ENCODE measurements at regions not wholly inside any gene's neighbourhood (a gene's known extent, or its start where the extent isn't known, plus 50 kb on each side); places are given as distances from the start of the nearest gene placed in this dataset.

GRCh38 chr3:180325958-180326357 lies 276.0 kb upstream of the TTC14 start:
- no peak overlapping the region for H3K27ac ChIP-seq

GRCh38 chr3:180329187-180329586 lies 272.8 kb upstream of the TTC14 start:
- no peak overlapping the region for H3K4me3 ChIP-seq
- H3K27ac ChIP-seq = no peak overlapping the region

More at GRCh38 chr3:180325958-180326357, 276.0 kb upstream of the TTC14 start:
- no peak overlapping the region for H3K4me3 ChIP-seq

DNA sequence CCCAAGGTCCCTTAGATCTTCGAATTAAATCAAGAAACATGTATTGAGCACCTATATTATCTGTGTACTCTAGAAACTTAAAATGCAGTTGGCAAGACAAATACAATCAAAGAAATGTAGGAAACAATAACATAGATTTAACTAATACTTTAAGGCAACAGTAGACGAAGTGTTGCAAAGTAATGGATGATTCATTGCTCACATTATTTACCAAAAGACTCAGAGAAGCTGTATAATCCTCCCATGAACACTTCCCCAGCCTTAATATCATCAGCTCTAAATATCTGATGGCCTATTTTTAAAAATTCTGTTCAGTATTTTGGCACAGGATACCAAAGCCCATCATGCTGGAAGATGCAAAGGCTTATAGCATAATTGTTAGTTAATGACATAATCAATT lies 272.1 kb upstream of the TTC14 start:
- Histone ChIP-seq H3K27ac (no peak overlapping the region), H3K4me3 (no peak overlapping the region)

DNA sequence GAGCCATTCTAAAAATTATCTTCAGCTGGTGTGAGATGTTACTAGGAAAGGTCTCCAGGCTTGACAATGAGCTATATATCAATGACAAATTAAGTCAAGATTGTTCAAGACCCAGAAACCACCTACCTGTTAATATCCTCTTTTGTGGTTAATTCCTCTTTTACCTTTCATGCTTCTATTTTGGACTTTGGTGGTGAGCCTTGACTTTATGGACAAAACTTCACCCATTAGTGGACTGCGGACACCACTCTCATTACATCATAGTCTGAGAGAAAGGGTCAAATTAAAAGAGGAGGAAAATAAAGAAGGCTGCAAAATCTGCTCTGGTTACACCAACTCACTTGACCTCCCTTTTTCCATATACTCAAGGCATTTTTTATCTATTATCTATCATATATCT lies 271.5 kb upstream of the TTC14 start:
- no peak overlapping the region for H3K4me3 ChIP-seq

DNA sequence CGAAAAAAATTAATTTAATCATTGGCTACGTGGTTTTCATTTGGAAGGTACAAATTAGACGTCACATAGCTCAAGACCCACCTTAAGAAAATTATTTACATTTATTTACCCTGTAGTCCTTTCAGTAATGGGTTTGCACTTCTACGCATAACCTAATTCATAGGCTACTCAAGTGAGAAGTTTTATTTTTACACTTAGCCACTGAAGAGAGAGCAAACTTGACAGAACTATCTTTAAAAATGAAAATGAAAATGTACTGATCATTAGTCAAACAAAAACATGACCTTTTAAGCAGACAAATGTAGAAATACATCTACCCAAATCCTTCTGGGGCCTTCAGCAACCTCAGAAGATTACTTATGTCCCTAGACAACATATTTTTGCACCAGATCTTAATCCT lies 269.4 kb upstream of the TTC14 start:
- Histone ChIP-seq H3K27ac (no peak overlapping the region), H3K4me3 (no peak overlapping the region)

More for the DNA sequence above, 271.5 kb upstream of the TTC14 start:
- no peak overlapping the region for H3K27ac ChIP-seq

GRCh38 chr3:180335050-180335449 lies 266.9 kb upstream of the TTC14 start:
- Histone ChIP-seq H3K4me3 (no peak overlapping the region), H3K27ac (no peak overlapping the region)

DNA sequence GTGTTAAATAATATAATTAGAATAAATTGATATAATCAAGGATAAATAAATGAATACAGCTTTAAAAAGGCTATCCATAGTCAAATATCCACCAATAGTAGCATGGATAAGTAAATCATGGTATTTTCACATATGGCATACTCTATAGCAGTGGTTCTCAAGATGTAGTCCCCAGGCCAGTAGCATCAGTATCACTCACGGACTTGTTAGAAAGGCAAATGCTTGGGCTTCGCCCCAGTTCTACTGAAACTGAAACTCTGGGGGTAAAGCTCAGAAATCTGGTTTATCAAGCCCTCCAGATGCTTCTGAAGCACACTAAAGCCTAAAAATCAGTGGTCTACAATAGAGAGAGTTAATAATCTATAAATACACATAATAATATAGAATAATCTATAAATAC lies 261.6 kb upstream of the TTC14 start:
- Histone ChIP-seq H3K4me3 (no peak overlapping the region), H3K27ac (no peak overlapping the region)

DNA sequence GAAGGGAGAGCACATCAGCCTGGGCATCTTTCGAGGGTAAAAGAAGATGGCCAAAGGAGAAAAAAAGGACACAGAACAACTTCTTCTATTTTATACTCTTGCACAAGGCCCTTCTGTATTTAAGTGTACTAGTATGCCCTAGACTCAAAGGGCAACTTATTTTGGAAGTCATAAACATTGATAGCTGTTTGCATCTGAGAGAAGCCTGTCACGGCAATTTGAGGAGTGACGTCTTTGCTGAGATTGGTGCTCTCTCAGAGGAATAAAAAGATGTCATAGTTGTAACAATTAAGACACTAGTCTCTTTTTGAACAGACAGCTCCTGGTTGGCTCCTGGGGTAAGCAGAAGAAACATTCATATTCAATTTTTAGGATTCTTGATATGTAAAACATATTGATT lies 260.4 kb upstream of the TTC14 start:
- Histone ChIP-seq H3K4me3 (no peak overlapping the region), H3K27ac (no peak overlapping the region)

- no peak overlapping the region for H3K4me3 ChIP-seq
- no peak overlapping the region for H3K27ac ChIP-seq
Observed at GRCh38 chr3:180351601-180352000, 250.4 kb upstream of the TTC14 start.

DNA sequence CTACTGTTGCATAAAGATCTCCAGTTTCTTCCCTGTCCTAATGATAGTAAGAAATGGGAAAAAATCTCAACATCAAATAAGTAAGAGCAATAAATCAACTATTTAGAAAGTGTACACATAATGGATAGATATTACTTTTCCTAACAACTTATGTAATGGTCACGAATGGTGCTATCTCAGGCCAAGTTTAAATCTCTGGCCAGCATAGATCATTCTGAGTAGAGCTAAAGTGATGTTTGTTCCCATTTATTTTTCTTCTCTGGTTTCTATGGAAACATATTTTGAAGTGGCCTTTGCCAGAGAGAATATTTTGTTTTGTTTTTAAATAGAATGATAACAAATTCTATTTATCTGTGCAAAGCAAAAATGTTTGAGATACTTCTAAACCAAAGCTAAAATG lies 249.7 kb upstream of the TTC14 start:
- Histone ChIP-seq H3K27ac (no peak overlapping the region), H3K4me3 (no peak overlapping the region)

GRCh38 chr3:180354214-180354613 lies 247.7 kb upstream of the TTC14 start:
- no peak overlapping the region for H3K27ac ChIP-seq
- H3K4me3 ChIP-seq = no peak overlapping the region

DNA sequence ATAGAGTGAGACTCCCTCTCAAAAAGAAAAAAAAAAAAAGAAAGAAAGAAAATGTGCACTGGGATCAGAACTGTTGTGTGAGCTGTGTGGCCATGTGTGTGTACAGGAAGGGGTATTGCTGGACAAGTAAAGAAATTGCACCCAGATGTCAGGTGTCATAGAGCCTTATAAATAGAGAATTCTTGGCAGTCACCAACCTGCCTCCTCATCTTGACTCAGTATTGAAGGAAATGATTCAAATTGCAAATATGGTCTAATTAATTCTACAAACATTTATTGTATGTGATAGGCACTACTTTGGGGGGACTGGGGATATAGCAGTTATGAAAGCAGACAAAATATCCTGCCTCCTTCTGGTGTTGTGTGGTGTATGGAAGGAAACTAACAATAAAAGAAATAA lies 243.8 kb upstream of the TTC14 start:
- H3K27ac ChIP-seq = no peak overlapping the region
- H3K4me3 ChIP-seq = no peak overlapping the region

- Histone ChIP-seq H3K27ac (no peak overlapping the region), H3K4me3 (no peak overlapping the region)
Observed at GRCh38 chr3:180359061-180359952, 242.7 kb upstream of the TTC14 start.

DNA sequence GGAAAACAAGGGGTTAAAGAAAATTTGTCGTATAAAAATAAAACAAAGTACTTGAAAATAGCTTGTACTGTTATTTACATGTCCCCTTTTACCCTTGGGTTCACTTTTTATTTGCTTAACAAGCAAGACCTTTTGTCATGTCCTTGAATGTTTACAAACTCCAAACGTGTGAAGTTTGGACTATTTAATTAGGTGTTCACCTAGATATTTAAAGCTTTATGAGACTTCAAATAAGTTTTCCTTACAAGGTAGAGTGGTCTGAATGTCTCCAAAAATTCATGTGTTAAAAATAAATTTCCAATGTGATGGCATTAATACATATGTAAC lies 242.0 kb upstream of the TTC14 start:
- no peak overlapping the region for H3K4me3 ChIP-seq
- no peak overlapping the region for H3K27ac ChIP-seq

DNA sequence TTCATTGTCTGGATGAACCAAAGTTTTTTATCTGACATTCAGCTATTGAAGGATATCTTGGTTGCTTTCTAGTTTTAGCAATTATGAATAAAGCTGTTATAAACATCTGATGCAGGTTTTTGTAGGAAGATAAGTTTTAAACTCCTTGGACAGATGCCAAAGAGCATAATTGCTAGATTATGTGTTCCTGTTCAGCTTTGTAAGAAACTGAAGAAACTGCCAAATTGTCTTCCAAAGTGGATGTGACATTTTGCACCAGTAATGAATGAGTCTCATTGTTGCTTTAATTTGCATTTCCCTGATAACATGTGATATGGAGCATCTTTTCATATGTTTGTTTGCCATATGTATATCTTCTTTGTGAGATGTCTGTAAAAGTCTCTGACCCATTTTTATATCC lies 239.9 kb upstream of the TTC14 start:
- Histone ChIP-seq H3K4me3 (no peak overlapping the region), H3K27ac (no peak overlapping the region)

GRCh38 chr3:180375831-180376230 lies 226.1 kb upstream of the TTC14 start:
- H3K27ac ChIP-seq = no peak overlapping the region
- no peak overlapping the region for H3K4me3 ChIP-seq

- Histone ChIP-seq H3K27ac (no peak overlapping the region), H3K4me3 (no peak overlapping the region)
Observed at GRCh38 chr3:180378496-180378895, 223.5 kb upstream of the TTC14 start.

DNA sequence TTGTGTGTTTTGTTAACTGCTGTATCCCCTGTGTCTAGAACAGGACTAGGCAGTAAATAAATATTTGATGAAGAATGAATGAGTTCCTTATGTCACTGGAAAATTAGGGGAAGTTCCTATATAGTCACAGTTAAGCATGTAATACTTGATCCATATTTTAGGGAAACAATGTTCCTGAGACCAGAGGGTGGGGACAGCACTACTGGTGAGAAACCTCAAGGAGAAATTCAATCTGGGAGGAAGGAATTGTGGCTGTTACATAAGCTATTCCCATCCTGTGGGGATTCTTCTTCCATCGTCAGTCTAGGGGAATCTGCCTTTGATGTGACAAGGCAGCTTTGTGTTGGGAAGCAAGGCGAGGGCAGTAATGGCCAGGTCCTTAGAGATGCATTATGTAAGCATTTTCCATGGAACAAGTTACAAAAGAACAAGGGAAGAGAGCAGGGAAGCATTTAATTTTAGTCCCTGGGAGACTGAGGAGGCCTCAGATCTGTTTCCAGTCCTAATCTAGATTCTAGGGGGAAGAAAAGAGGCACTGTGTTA lies 219.3 kb upstream of the TTC14 start:
- Histone ChIP-seq H3K4me3 (no peak overlapping the region), H3K27ac (no peak overlapping the region)

DNA sequence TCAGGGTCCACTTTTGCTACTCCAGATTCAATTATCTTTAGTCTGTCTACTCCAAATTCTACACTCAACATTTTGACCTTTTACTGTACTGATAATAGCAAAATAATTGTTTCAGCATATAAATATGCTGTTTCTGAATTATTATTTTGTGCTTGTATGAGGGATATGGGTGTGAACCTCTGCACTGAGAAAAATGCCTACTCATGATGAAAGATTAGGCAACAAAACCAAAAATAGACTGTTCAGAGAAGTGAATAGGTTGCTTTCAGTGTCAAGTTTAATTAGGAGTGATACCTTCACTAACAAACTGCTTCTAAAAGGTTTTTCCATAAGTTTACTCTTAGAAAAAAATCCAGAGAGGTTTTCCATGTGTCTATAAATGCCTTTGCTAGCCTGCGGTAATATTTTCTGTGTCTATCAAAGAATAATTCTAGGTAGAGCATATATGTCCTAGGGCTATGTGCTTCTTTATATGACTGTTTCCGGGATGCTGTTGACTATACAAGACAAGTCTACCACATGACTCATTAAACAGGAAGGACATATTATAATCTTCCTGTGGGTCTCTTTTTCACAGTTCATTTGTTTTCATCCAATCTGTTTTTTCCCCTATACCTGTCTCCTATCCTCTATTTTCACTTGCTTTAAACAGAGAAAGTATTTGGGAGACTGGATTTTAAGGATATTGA lies 218.5 kb upstream of the TTC14 start:
- no peak overlapping the region for H3K4me3 ChIP-seq
- H3K27ac ChIP-seq = no peak overlapping the region

GRCh38 chr3:180390313-180390712 lies 211.7 kb upstream of the TTC14 start:
- no peak overlapping the region for H3K27ac ChIP-seq
- H3K4me3 ChIP-seq = no peak overlapping the region

DNA sequence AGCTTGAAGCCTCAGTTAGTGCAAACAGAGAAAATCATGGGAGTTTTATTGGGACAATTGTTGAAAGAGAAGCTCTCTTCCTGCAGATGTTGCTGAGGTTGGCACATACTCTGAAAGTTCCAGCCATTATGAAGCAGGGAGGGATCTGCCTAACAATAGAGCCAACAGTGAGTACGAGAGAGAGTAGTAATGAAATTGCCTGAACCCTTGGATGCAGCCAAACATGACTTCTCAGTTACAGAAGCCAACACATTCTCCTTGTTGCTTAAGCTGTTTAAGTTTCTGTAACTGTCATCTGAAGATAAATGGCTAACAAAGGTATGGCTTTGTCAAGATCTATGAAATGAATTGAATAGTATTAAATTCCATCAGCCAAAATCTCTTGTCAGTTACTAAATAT lies 211.0 kb upstream of the TTC14 start:
- Histone ChIP-seq H3K27ac (no peak overlapping the region), H3K4me3 (no peak overlapping the region)

Data from skin epidermis (tissue), 12 donors.